H9 (cell line): ENCODE measurements at regions not wholly inside any gene's neighbourhood (a gene's known extent, or its start where the extent isn't known, plus 50 kb on each side); places are given as distances from the start of the nearest gene placed in this dataset.

ENCODE experiments used
- DNase-seq: peaks from one replicate; pipeline ENCODE4 v3.0.0-alpha.2; 2017
- H2AFZ ChIP-seq: one replicate; pipeline ENCODE4 v1.6.1; 2013; ENCODE audit warnings: mild to moderate bottlenecking, low read length, control low read depth, moderate library complexity
- H2AK5ac ChIP-seq: 2 replicates; pipeline ENCODE4 v1.6.1; 2013; ENCODE audit warnings: low read length, control low read depth, mixed read lengths; ENCODE audit not compliant: insufficient read length
- H2BK120ac ChIP-seq: one replicate; pipeline ENCODE4 v1.6.1; 2013; ENCODE audit warnings: low read depth, mild to moderate bottlenecking, low read length, control low read depth, inconsistent platforms; ENCODE audit not compliant: poor library complexity, severe bottlenecking
- H2BK12ac ChIP-seq: 2 replicates; pipeline ENCODE4 v1.6.1; 2013; ENCODE audit warnings: low read length, control low read depth, mixed read lengths, low read depth; ENCODE audit not compliant: insufficient read length
- H2BK15ac ChIP-seq: 2 replicates; pipeline ENCODE4 v1.6.1; 2013; ENCODE audit warnings: low read depth, low read length, control low read depth
- H2BK20ac ChIP-seq: one replicate; pipeline ENCODE4 v1.6.1; 2013; ENCODE audit warnings: low read depth, mild to moderate bottlenecking, low read length, control low read depth, inconsistent platforms; ENCODE audit not compliant: poor library complexity, severe bottlenecking
- H2BK5ac ChIP-seq: 2 replicates; pipeline ENCODE4 v1.6.1; 2013; ENCODE audit warnings: low read length, control low read depth, mixed read lengths; ENCODE audit not compliant: insufficient read length
- H3K14ac ChIP-seq: 2 replicates; pipeline ENCODE4 v1.6.1; 2013; ENCODE audit warnings: low read length, control low read depth; ENCODE audit not compliant: insufficient read depth
- H3K18ac ChIP-seq: 2 replicates; pipeline ENCODE4 v1.6.1; 2013; ENCODE audit warnings: low read depth, mild to moderate bottlenecking, mixed read lengths, low read length, control low read depth; ENCODE audit not compliant: insufficient read length
- H3K23ac ChIP-seq: 2 replicates; pipeline ENCODE4 v1.6.1; 2013; ENCODE audit warnings: low read length, control low read depth, mixed read lengths, low read depth; ENCODE audit not compliant: insufficient read length
- H3K23me2 ChIP-seq: 2 replicates; pipeline ENCODE4 v1.6.1; 2013; ENCODE audit warnings: low read depth, mild to moderate bottlenecking, mixed read lengths, low read length, control low read depth; ENCODE audit not compliant: insufficient read length, poor library complexity, severe bottlenecking
- H3K27ac ChIP-seq: 2 replicates; pipeline ENCODE4 v1.5.1; 2013; ENCODE audit warnings: low read length, control low read depth, mixed read lengths, low read depth; ENCODE audit not compliant: insufficient read length
- H3K27me3 ChIP-seq: 2 replicates; pipeline ENCODE4 v1.6.1; 2013; ENCODE audit warnings: low read length, control low read depth, inconsistent platforms; ENCODE audit not compliant: insufficient read depth
- H3K4ac ChIP-seq: 2 replicates; pipeline ENCODE4 v1.6.1; 2013; ENCODE audit warnings: low read depth, mild to moderate bottlenecking, control low read depth, inconsistent platforms, low read length, moderate library complexity
- H3K4me1 ChIP-seq: 2 replicates; pipeline ENCODE4 v1.6.1; 2013; ENCODE audit warnings: low read length, control low read depth, inconsistent platforms; ENCODE audit not compliant: insufficient read depth
- H3K4me2 ChIP-seq: 2 replicates; pipeline ENCODE4 v1.6.1; 2013; ENCODE audit warnings: low read length, control low read depth, mixed read lengths; ENCODE audit not compliant: insufficient read length, insufficient read depth
- H3K56ac ChIP-seq: 2 replicates; pipeline ENCODE4 v1.6.1; 2013; ENCODE audit warnings: low read depth, mild to moderate bottlenecking, mixed read lengths, low read length, control low read depth; ENCODE audit not compliant: insufficient read length
- H3K79me1 ChIP-seq: 2 replicates; pipeline ENCODE4 v1.6.1; 2013; ENCODE audit warnings: low read depth, mild to moderate bottlenecking, moderate library complexity, low read length, control low read depth, inconsistent platforms; ENCODE audit not compliant: insufficient read depth, poor library complexity, severe bottlenecking
- H3K79me2 ChIP-seq: 2 replicates; pipeline ENCODE4 v1.6.1; 2013; ENCODE audit warnings: low read length, control low read depth, inconsistent platforms; ENCODE audit not compliant: insufficient read depth
- H3K9ac ChIP-seq: 2 replicates; pipeline ENCODE4 v1.6.1; 2013; ENCODE audit warnings: low read length, control low read depth, mixed read lengths; ENCODE audit not compliant: insufficient read length; ENCODE audit errors: extremely low read depth
- H3K9me3 ChIP-seq: one replicate; pipeline ENCODE4 v1.6.1; 2013; ENCODE audit warnings: low read depth, low read length, inconsistent platforms; ENCODE audit not compliant: control insufficient read depth
- H3T11ph ChIP-seq: one replicate; pipeline ENCODE4 v1.6.1; 2013; ENCODE audit warnings: mild to moderate bottlenecking, low read length, control low read depth, inconsistent platforms
- H4K20me1 ChIP-seq: one replicate; pipeline ENCODE4 v1.6.1; 2013; ENCODE audit not compliant: control insufficient read depth, insufficient read length, insufficient read depth
- H4K5ac ChIP-seq: 2 replicates; pipeline ENCODE4 v1.6.1; 2013; ENCODE audit warnings: low read depth, mild to moderate bottlenecking, mixed read lengths, low read length, control low read depth; ENCODE audit not compliant: insufficient read length
- H4K8ac ChIP-seq: replicated peaks from 2 replicates; pipeline ENCODE4 v1.6.1; 2013; ENCODE audit warnings: low read length, control low read depth, mixed read lengths, low read depth; ENCODE audit not compliant: insufficient read length
- H4K91ac ChIP-seq: 2 replicates; pipeline ENCODE4 v1.6.1; 2013; ENCODE audit warnings: low read depth, mild to moderate bottlenecking, moderate library complexity, mixed read lengths, low read length, control low read depth; ENCODE audit not compliant: insufficient read length
- H3K27ac Mint-ChIP-seq, 3 experiments: 2 replicates in 2 of 3; 3 replicates in 1 of 3; pipeline ENCODE4 v1.8.0; 2020 to 2021; ENCODE audit warnings: mixed read lengths in 3 of 3, mild to moderate bottlenecking in 1 of 3, moderate library complexity in 1 of 3
- H3K27me3 Mint-ChIP-seq: 2 replicates; pipeline ENCODE4 v1.8.0; 2021; ENCODE audit warnings: low read depth, mild to moderate bottlenecking, moderate library complexity, mixed read lengths
- H3K36me3 Mint-ChIP-seq, 3 experiments: 2 replicates in 2 of 3; 3 replicates in 1 of 3; pipeline ENCODE4 v1.8.0; 2020 to 2021; ENCODE audit warnings: low read depth in 3 of 3, mixed read lengths in 3 of 3; ENCODE audit not compliant: insufficient read depth in 1 of 3
- H3K4me1 Mint-ChIP-seq, 2 experiments: 2 replicates each; pipeline ENCODE4 v1.8.0; 2020; ENCODE audit warnings: mixed read lengths in 2 of 2
- H3K4me3 Mint-ChIP-seq, 2 experiments: 2 replicates in 1 of 2; 3 replicates in 1 of 2; pipeline ENCODE4 v1.8.0; 2020 to 2021; ENCODE audit warnings: mild to moderate bottlenecking in 2 of 2, mixed read lengths in 2 of 2, moderate library complexity in 1 of 2
- H3K9me3 Mint-ChIP-seq, 2 experiments: 2 replicates in 1 of 2; 3 replicates in 1 of 2; pipeline ENCODE4 v1.8.0; 2020; ENCODE audit warnings: mild to moderate bottlenecking in 2 of 2, mixed read lengths in 2 of 2, moderate library complexity in 1 of 2
- CTCF ChIP-seq: fragments of 200-600 bp; sonication (generic); conservative IDR thresholded peaks from 3 replicates; pipeline ENCODE4 v1.8.0; 2021; ENCODE audit warnings: antibody characterized with exemption, mild to moderate bottlenecking
- WGBS: extraction: QIAGEN DNeasy Blood & Tissue Kit; methylation state at CpG from one replicate; pipeline ENCODE4 v1.1.7; 2013; ENCODE audit warnings: missing lambda C conversion rate, low lambda C conversion rate, mixed read lengths; ENCODE audit not compliant: insufficient read length; ENCODE audit errors: extremely low coverage; 5-methylcytosine and 5-hydroxymethylcytosine counted together

- Mint-ChIP-seq H3K27me3 (no peaks in the 10 kb centered on the region), H3K4me3 (no peak overlapping the region), H3K9me3 (peaks cover 16 to 51% of the 10 kb centered on the region in 2 experiments; a peak in 4 of 5 replicates), H3K36me3 (no peaks in the 10 kb centered on the region), H3K27ac (no peak overlapping the region), H3K4me1 (no peaks in the 10 kb centered on the region)
- Histone ChIP-seq H3K9me3 (no peaks in the 10 kb centered on the region), H2BK15ac (no peak overlapping the region), H4K5ac (no peak overlapping the region), H3T11ph (no peak overlapping the region), H3K27me3 (no peaks in the 10 kb centered on the region), H4K91ac (no peak overlapping the region), H3K23ac (no peak overlapping the region), H3K56ac (no peak overlapping the region), H3K4me1 (no peaks in the 10 kb centered on the region), H2BK12ac (no peak overlapping the region), H2BK120ac (no peak overlapping the region), H4K20me1 (no peaks in the 10 kb centered on the region), H3K14ac (no peak overlapping the region), H4K8ac (no peak overlapping the region), H3K4ac (no peak overlapping the region), H2AFZ (no peak overlapping the region), H3K9ac (no peak overlapping the region), H2BK5ac (no peak overlapping the region), H2BK20ac (no peak overlapping the region), H3K79me1 (no peaks in the 10 kb centered on the region), H3K4me2 (no peak overlapping the region), H2AK5ac (no peak overlapping the region), H3K23me2 (no peaks in the 10 kb centered on the region), H3K79me2 (no peaks in the 10 kb centered on the region), H3K18ac (no peak overlapping the region), H3K27ac (no peak overlapping the region)
- TF ChIP-seq CTCF, result no peak
- no peak for DNase-seq
- WGBS, result no CpG with 5 or more reads among the region's 1 CpG
Observed at GRCh38 chrX:10819973-10820372, 199.6 kb upstream of the MID1 start.
